ENCODE measurements at regions not wholly inside any gene's neighbourhood (a gene's known extent, or its start where the extent isn't known, plus 50 kb on each side); places are given as distances from the start of the nearest gene placed in this dataset.
"Not testable (repeated sequence)": the region's sequence is repeated elsewhere in the genome, so short reads cannot be mapped to it uniquely, and the experiment has no call there.

DNA sequence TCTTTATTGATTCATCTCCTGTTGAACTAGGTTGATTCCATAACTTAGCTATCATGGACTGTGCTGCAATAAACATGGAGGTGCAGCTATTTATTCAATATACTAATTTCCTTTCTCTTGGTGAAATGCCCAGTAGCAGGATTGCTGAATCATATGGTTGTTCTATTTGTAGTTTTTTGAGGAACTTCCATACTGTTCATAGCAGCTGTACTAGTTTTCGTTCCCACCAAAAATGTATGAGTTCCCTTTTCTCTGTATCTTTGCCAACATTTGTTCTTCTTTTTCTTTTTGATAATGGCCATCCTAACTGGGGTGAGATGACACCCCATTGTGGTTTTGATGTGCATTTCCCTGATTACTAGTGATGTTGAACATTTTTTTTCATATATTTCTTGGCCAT is 87.2 kb upstream of the NAV2 start:
- ATAC-seq, result no peak

DNA sequence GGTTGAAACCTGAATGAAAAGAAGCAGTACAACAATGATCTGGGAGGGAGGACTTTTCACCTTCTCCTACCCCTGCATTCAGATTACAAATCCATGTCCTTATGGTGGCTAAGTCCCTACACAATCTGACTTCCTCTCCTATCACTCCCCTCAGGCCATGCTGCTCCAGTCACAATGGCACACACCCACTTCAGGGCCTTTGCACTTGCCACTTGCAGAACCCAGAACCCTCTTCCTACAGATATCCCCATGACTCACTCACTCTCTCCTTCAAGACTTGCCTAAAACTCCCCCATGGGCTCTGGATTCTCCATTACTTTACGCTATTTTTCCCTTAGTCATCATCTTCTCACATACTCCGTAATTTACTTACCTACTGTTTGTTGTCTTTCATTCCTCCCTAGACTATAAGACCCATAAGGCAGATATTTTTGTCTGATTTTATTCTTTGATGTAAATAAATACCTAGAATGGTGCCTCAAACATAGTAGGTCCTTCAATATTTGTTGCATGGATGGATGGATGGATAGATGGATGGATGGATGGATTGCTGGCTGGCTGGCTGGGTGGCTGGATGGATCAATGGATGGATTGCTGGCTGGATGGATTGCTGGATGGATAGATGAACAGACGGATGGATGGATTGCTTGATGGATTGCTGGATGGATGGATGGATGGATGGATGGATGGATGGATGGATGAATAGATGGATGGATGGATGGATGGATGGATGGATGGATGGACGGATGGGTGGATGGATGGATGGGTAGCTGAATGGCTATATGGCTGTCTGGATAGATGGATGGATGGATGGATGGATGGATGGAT is 94.7 kb upstream of the NAV2 start:
- no peak for ATAC-seq

DNA sequence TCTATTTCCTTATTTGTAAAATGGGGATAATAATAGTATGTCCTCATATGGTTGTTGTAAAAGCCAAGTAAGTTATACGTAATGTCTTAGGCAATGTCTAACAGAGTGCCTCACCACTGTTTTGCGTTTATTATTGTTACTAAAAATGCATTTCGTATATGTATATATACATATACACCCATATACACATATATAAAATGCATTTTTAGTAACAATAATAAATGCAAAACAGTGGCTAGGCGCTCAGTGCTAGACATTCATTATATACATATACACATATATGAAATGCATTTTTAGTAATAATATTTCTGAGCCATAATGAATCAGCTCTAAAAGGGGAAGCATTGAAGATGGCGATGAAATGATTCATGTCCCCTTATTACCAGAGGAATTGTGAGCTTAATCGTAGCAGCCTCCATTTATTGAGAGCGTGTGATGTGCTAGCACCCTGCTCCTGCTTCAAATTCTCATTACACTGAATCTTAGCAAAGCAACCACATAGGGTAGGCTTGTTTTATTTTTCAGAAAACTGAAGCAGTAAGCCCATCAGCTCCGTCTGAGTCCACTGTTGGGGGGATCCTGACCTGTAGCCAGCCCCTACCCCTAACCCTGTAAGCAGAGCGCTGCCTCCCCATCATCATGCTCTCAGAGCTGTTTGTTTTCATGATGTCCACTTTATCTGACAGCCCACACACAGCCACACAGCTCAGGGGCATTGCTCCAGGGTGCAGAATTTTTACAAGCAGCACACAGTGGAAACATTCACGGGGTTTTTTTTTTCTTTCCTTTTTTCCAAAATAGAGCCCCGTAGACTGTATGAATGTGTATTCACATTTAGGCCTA is 97.1 kb upstream of the NAV2 start:
- ATAC-seq, result no peak

DNA sequence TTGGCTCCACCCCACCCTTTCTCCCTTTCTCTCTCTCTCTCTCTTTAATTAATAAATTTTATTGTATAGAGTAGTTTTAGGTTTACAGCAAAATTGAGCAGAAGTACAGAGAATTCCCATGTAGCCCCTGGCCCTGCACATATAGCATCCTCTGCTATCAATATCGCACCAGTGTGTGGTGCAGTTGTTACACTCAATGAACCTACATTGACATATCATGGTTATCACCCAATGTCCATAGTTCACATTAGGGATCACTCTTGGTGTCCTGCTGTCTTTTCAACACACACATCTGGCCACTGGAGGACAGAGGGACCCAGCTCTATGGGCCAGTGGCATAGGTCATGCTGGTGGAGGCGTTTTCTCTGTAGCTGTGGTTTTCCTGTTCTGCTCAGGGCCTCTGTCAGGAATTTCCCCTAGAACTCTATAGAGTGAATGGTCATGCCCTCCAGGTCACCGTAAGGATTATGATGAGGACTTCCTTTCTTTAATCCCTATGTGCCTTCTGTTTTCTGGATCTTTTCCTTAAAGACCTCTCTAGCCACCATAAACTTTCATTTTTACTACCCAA is 98.2 kb upstream of the NAV2 start:
- no peak for ATAC-seq

DNA sequence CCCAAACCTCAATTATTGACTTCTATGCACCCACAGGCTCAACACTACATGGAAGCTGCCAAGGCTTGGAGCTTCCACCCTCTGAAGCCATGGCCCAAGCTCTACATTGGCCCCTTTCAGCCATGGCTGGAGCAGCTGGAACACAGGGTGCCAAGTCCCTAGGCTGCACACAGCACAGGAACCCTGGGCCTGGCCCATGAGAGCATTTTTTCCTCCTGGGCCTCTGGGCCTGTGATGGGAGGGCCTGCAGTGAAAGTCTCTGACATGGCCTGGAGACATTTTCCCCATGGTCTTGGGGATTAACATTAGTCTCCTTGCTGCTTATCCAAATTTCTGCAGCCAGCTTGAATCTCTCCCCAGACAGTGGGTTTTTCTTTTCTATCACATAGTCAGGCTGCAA is 100.6 kb upstream of the NAV2 start:
- ATAC-seq, result not testable (repeated sequence)

DNA sequence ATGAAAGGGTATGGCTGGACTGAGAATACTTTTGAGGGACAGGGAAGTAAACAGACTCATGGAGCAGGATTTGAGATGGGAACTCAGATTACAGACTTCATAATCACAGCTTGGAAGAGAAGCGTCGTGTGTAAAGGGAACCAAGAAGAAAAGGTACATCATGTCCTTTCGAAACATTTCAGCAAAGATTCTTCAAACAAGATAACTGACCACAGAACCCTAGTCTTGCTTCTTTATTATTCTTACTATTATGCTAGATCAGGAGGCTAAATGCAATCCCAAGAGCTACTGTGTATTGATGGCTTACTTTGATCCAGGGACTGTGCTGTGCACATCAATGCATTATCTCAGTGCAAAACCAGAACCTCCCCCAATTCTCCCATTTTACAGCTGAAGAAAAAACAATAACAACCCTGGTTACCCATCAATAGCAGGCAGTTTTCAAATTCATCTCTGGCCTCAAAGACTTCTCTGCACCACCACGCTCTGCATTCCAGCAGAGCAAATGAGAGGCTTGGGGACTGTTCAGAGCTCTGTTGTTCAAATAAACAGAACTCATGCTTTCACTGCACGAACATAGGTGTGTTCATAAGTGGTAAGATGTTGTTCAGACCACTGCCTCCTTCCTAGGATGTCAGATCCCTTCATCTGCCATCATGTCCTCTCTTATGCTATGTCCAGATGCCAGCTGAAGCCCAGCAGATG is 104.8 kb upstream of the NAV2 start:
- ATAC-seq, result no peak

DNA sequence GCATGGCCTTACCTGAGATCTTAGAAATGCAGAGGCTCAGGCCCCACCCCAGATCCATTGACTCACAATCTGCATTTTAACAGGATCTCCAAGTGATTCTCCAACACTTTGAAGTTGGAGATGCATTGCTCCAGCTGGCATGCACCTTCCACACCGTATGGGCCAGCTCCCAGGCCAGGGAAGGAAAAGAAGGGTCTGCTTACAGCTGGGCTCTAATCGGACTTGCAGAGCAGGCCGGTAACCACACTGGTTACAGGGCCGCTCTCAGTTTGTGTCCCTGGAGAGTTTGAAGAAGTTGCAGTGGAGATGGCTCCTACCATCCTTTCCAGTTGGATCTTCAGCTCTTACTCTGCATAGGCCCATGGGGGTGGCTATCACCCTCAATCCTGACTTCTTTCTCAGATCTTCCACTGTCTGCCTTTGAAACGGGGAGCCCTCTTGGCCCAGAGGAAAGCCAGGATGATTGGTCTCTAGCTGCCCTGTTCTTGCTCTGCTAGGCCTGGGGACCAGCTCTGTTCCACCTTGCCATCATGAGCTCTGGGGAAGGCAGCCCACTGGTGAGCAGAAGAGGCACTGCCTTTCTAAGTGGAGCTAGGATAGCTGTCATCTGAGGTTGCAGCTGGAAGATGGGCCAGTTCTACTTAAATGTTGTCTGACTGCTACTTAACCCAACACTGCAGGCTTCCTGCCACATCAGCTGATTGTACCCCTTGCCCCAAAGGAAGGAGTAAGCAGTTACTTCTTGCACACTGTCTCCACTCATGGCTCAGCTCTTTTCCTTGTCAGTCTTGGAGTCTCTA is 105.6 kb upstream of the NAV2 start:
- no peak for ATAC-seq

DNA sequence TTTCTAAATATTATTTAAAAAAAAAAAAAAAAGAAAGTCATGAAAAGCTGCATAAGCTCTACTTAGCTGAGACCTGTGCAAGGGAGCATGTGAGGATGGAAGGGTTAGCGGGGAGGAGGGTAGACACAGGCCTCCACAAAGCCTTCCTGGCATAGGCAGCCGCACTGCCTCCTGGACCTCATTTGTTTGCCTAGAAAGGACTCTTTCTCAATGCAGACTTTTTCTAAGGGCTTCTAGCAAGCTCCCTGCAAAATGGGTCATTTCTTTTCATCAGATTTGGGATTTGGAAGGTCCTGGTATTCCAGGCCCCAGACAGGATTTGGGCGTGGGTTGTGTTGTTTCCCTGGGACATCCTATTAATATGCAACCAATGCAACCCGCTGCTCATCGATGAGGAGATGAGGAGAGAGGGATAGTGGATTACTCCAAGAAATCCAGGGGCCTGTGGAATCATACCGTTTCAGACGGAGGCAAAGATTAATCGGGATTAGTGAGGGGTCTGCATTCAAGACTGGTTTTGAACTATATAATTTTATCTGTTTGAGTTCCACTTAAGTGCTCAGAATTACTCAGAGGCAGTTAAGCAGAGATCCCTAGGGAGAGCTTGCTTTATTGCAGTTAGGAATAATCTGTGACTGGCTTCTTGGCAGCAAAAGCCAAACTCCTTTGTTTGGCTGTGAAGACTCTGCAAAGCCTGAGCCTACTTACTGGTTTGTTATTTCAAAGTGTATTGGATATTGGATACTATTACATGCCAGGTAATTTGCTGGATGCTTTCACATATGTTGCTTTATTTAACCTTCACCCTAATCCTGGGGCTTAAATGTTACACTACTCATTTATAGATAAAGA is 106.9 kb upstream of the NAV2 start:
- no peak for ATAC-seq

DNA sequence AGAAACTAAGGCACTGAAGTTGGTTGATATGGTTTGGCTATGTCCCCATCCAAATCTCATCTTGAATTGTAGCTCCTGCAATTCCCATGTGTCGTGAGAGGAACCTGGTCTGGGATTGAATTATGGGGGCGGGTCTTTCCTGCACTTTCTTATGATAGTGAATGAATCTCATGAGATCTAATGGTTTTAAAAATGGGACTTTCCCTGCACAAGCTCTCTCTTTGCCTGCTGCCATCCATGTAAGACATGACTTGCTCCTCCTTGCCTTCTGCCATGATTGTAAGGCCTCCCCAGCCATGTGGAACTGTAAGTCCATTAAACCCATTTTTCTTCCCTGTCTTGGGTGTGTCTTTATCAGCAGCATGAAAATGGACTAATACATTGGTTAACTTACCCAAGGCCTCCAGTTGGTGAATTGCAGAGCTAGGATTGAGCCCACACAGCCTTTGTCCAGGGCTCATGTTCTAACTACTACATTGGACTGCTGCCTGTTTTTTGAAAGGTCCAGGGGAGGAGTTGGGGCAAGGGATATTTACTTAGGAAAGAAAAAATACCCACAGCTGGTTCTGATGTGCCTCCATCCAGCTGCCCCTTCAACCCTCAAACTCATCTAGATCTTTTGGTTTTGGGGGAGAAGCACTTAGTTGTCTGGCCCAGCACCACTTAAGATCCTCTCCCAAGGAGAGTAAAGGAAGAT is 107.8 kb upstream of the NAV2 start:
- ATAC-seq, result no peak

DNA sequence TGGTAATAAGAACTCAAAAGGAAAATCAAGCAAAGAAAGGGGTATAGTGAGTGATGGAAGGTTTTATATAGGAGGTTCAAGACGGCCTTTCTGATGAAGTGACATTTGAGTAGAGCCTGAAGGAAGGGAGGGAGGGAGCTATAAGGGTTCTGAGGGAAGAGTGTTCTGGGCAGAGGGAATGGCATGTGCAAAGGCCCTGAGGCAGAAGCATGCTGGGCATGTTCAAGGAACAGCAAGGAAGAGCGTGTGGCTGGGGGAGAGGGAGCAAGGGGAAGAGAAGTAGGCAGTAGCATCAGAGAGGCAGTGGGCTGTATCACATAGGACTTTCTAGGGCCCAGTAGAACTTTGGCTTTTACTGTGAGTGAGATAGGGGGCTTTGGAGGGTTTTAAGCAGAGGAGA is 108.9 kb upstream of the NAV2 start:
- ATAC-seq, result no peak

DNA sequence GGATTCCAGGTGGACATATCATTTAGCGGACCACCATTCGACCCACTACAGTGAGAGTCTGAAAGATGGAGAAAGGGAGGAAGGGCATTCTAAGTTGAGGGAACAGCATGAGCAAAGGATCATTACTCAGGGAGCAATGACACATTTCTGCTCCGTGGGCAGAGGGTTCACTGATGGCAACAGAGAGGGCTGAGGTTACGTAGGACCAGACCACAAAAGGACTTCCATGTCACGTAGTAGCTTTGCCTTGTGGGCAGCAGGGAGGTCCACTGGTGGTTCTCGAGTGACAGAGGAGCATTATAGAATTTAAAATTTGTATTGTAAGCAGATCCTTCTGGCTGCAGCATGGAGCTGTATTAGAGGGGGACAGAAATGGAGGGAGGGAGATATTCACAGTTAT is 109.7 kb upstream of the NAV2 start:
- ATAC-seq, result no peak

DNA sequence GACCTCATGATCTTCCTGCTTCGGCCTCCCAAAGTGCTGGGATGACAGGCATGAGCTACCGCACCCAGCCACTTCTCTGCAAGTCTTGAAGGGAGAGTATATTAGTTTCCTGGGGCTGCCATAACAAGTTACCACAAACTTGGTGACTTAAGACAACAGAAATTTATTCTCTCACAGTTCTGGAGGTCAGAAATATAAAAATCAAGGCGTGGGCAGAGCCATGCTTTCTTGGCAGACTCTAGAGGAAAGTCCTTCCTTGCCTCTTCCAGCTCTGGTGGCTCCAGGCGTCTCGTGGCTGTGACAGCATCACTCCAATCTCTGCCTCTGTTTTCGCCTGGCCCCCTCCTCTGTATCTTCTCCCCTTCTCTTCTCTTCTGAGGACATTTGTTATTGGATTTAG is 110.2 kb upstream of the NAV2 start:
- ATAC-seq, result no peak

DNA sequence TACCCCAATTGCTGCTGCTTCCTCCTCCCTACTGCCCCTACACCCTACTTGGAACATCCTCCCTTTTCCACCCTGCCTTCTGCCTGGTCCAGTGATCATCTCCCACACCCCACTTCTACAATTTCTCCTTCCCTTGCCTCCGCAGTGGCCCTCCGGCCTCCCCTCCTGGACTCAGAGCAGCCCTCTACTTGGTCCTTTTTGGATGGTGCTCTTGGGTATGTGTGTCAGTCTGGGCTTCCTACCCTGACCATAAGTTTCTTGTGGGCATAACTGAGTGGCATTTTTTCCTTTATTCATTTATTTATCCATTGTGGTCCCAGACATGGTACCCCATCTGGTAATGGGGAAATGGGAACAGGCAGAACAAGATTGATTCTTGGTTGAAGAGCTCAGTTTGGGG is 111.4 kb upstream of the NAV2 start:
- no peak for ATAC-seq

DNA sequence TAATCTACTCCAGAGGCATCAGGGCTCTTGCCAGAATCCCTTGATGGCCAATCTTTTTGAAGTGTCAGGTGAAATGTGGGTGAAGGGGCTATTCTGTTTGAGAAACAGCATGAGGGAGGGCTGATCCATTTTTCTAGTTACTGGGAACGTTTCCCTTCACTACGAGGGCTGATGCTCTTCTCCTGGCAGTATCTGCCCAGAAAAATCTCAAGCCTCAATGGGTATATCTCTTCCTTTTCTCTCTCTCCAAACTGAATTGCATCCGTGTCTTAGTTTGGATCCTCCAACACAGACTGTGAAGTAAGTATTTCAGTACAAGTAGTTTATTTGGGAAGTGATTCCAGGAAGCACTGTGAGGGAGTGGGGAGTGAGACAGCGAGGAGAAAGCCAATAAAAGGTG is 113.0 kb upstream of the NAV2 start:
- no peak for ATAC-seq

DNA sequence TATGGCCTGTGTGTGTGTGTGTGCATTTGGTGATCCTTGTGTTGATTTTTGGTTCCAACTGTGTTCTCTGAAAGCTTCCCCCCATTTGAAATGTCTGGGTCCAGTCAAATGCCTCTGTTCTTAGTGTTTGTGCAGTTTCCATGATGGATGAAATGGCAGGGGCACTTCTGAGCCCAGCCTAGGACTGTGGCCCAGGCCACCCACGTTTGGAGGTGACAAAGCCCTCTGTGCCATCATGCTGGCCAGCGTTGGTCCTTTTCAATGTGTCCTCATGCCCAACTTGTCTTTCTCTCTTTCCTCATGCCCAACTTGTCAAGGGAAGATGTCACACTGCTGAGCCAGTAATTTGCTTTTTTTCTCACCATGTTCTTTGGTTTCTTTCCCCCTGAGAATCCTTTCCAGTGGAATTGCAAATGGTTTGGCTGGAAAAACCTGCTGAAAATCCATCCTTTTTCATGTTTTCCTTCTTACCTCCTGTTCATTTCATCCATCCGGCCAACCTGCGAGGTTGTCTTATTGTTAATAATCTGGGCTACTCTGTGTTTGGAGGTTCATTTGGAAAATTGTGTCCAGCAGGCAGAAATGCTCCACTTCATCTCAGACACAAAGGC is 113.7 kb upstream of the NAV2 start:
- no peak for ATAC-seq

DNA sequence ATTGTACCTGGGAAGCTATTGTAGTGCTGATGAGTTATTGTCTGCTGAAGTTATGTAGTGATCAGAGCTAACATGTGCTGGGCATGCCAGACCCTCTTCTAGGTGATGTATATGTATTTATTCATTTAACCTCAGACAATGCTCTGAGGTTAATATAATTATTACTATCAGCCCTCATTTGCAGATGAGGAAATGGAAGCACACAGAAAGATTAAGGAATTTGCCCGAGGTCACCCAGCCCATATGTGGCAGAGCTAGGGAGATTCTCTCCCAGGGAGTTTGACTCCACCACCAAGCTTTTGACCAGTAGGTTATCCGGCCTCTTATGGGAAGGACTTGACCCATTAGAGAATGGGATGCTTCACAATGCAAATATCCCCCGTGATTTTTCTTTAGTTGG is 114.2 kb upstream of the NAV2 start:
- no peak for ATAC-seq

DNA sequence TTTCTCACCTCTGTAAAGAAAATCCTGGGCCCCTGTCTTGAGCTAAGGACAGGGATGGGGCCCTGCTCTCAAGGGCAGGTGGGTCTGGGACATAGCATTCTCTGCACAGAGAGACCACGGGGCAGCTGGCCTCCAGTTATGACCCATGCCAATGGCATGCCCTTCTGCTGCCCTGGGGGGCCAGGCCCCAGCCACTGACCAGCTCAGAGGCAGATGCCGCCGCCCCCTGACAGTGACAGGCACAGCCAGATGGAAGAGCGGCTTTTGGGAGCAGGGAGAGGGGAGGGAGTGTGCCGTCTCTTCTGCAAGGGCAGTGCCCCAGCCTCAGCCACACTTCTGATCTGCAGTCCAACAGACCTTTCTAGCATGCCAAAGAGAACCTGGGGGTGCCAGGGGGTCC is 114.8 kb upstream of the NAV2 start:
- ATAC-seq, result no peak

DNA sequence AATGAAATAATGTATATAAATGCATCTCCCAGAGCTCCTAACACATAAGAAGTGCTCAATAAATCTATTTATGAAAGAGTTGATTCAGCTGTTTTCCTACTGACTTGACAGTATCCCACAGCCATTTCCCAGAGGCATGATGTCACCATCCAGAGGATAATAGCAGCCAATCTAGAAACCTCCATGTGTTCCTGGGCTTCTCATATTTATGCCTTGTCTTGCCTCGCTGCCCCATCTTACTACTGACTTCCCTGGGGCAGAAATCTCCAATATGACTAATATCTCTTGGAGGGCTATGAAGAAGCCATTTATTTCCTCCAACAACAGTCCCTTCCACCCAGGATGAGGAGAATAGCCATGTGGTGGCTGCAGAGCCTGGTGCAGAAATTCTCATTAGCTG is 115.4 kb upstream of the NAV2 start:
- no peak for ATAC-seq

DNA sequence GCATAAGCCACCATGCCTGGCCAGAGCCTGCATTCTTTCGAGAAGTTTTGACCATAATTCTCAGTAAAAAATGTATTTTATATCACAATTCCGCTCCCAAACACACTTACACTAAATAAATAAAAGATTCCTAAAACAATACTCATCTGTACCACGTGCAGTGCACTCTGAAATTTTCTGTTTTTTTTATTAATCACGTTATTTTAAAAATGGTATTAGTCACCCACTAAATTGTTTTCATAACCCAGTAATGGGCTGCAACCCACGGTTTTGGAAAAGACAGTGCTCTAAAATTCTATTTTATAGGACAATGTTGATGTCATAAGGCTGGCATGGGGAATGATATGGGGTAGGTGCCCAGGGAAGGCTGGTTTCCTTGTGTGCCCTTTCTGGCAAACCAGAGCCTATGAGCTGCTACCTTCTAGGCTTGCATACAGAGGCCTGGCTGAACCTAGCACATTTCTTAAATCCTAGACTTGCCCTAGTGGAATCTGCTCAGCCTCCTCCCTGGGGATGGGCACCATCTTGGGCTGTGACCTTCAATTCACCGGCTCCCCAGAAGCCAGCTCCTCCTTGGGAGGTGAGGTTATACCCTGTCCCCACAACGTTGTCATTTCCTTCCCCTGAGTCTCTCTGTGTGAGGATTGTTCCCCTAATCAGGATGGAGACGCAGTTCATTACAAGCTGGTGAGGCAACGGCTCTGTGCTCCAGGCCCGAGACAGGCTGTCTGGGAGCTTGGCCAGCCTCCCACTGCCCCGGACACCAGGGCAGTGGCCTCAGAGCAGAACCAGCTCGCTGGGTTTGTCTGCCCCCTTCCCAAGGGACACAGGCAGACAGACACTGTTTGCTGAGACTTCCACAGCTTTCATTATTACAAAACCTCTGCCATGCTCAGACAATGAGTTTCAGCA is 116.5 kb upstream of the NAV2 start:
- no peak for ATAC-seq

All from activated CD4-positive, CD25-positive, alpha-beta regulatory T cell treated with anti-CD3 and anti-CD28 coated beads, Interleukin-2, amount 50 U/mL, for 24 hours (primary cell).